ENCODE measurements at regions not wholly inside any gene's neighbourhood (a gene's known extent, or its start where the extent isn't known, plus 50 kb on each side); places are given as distances from the start of the nearest gene placed in this dataset.

- no peak for TF ChIP-seq CTCF (IDR thresholded peaks at IDR 0.05; ENCODE audit: low read length)
- no peak for TF ChIP-seq EZH2 (IDR thresholded peaks at IDR 0.05; ENCODE audit: borderline replicate concordance, low read length)
These were observed 984.0 kb upstream of the TMEM132C start for GRCh38 chr12:127282786-127283565.
